ENCODE measurements at regions not wholly inside any gene's neighbourhood (a gene's known extent, or its start where the extent isn't known, plus 50 kb on each side); places are given as distances from the start of the nearest gene placed in this dataset.

DNA sequence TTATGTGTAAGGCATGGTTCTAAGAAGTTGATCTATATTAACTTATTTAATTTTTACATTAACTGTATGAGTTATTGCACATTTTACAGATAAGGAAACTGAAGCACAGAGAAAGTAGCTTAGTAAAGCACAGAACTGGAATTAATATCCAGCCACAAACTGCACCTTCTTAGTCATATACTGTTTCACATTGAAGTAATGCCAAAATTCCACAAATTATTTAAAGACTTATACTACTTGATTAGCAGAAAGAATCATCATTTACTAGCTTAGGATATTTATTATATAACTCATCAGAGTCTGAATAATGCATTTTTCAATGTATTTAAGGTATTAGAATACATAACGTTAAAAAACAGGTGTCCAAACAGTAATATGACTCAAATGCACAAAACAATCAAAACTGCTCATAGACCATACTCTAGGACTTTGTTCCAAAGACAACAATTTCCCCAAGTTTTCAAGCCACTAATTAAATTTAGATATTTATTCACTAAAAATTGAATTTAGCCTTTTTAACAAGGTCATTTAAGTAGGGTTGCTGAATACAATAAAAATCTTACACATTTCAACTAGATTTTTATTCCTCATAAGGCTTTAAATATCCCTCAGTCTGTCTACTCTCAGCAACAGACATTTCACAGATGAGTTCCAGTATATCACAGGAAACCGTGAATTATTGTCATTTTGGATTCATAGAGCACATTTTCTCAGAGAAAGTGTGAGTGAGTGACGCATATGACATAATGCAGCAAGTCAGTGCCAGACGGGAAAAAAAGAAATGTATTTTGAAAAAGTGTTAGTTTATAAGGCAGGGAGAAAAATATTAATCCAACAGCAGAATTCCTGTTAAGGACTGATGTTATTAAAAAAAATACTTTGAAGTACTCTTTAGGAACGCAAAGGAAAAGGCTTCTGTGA lies 782.5 kb downstream of the TMTC2 start:
- Histone ChIP-seq H3K56ac (ENCODE audit: extremely low read depth, insufficient read depth, low read length) (no peak overlapping the region), H3K18ac (ENCODE audit: low read depth, low read length) (no peak overlapping the region), H3K4ac (ENCODE audit: low read depth, low read length) (no peak overlapping the region), H3K4me1 (ENCODE audit: control insufficient read depth, insufficient read depth, low read length) (no peaks in the 10 kb centered on the region), H2AK9ac (replicated peaks; ENCODE audit: low read depth, low read length, poor library complexity) (no peak overlapping the region), H2AFZ (replicated peaks; ENCODE audit: low read length, poor library complexity) (no peak overlapping the region), H2AK5ac (ENCODE audit: low read depth, low read length) (no peak overlapping the region), H4K91ac (ENCODE audit: insufficient read depth, low read depth, low read length) (no peak overlapping the region), H3K23ac (ENCODE audit: low read depth, low read length) (no peak overlapping the region), H3K36me3 (ENCODE audit: control insufficient read depth, insufficient read depth, low read length) (no peaks in the 10 kb centered on the region), H3K9me1 (ENCODE audit: insufficient read depth, low read length) (no peaks in the 10 kb centered on the region), H3K14ac (replicated peaks; ENCODE audit: low read depth, low read length) (no peak overlapping the region), H3K4me2 (ENCODE audit: low read depth, low read length) (no peak overlapping the region), H2BK5ac (ENCODE audit: low read depth, low read length, poor library complexity, severe bottlenecking) (no peak overlapping the region), H3K79me1 (ENCODE audit: low read depth in 1 of 2, low read length in 2 of 2) (no peaks in the 10 kb centered on the region), H3K9ac (ENCODE audit: low read depth, low read length) (no peak overlapping the region), H2BK20ac (ENCODE audit: low read depth, low read length) (no peak overlapping the region), H4K5ac (ENCODE audit: low read depth, low read length) (no peak overlapping the region), H4K20me1 (ENCODE audit: insufficient read depth, low read length) (no peaks in the 10 kb centered on the region), H3K4me3 (ENCODE audit: insufficient read depth, low read depth, low read length) (no peak overlapping the region), H3K27ac (ENCODE audit: insufficient read depth, low read length) (no peak overlapping the region), H3K9me3 (ENCODE audit: control insufficient read depth, insufficient read depth, low read length) (no peaks in the 10 kb centered on the region), H4K8ac (ENCODE audit: low read depth in 2 of 2, low read length in 2 of 2) (no peak overlapping the region), H2BK120ac (ENCODE audit: low read depth, low read length) (no peak overlapping the region), H2BK15ac (ENCODE audit: low read depth, low read length) (no peak overlapping the region), H3K27me3 (ENCODE audit: control insufficient read depth, insufficient read depth, low read length) (no peaks in the 10 kb centered on the region)
- dilution Hi-C loops (cut with HindIII; ENCODE audit: low sequenced_read_pairs, unreplicated experiment): no loop called here
- TF ChIP-seq, protein P1, sequence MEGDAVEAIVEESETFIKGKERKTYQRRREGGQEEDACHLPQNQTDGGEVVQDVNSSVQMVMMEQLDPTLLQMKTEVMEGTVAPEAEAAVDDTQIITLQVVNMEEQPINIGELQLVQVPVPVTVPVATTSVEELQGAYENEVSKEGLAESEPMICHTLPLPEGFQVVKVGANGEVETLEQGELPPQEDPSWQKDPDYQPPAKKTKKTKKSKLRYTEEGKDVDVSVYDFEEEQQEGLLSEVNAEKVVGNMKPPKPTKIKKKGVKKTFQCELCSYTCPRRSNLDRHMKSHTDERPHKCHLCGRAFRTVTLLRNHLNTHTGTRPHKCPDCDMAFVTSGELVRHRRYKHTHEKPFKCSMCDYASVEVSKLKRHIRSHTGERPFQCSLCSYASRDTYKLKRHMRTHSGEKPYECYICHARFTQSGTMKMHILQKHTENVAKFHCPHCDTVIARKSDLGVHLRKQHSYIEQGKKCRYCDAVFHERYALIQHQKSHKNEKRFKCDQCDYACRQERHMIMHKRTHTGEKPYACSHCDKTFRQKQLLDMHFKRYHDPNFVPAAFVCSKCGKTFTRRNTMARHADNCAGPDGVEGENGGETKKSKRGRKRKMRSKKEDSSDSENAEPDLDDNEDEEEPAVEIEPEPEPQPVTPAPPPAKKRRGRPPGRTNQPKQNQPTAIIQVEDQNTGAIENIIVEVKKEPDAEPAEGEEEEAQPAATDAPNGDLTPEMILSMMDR (conservative IDR thresholded peaks at IDR 0.05; ENCODE audit: low read depth, low read length): no peak
- TF ChIP-seq BHLHE40 (IDR thresholded peaks at IDR 0.05; ENCODE audit: low read depth, low read length) (no peak), RAD21 (IDR thresholded peaks at IDR 0.05; ENCODE audit: low read length) (no peak)
- in situ Hi-C loops (cut with MboI; ENCODE audit: low sequenced_read_pairs): no loop called here
- ATAC-seq (ENCODE audit: low read depth) (no peak), DNase-seq (no peak)
- ChIA-PET CTCF (no interaction called here), POLR2A (ENCODE audit: unreplicated experiment) (no interaction called here)
- no TSS peak for BruUV-seq (replicated peaks)
- 40% methylated on average over 2 of the region's 5 CpGs; no CpG with 5 or more reads in 1 of the 2 experiments for WGBS, 2 experiments (ENCODE audit: extremely low coverage in 2 of 2, insufficient read length in 1 of 2)
- intact Hi-C loops (cut with micrococcal nuclease): no loop called here

Data from IMR-90 (cell line).